ENCODE measurements at regions not wholly inside any gene's neighbourhood (a gene's known extent, or its start where the extent isn't known, plus 50 kb on each side); places are given as distances from the start of the nearest gene placed in this dataset.
"Not testable (repeated sequence)": the region's sequence is repeated elsewhere in the genome, so short reads cannot be mapped to it uniquely, and the experiment has no call there.

DNA sequence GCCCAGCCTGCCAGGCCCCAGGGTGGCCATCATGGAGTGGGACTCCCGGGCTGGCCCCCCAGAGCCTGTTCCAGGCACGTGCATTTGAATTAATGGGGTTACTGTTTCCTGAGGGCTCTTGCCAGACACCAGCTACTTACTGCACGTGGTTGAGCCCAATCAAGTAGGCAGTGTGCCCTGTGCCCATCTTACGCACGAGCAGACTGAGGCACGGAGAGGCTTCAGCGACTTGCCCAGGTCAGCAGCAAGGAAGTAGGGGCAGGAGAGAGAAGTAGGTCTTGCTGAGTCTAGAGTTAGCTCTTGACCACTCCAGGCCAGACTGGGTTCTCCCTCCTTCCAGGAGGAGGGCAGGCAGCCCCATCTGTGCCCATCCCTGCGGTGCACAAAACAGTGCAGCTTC is 67.7 kb downstream of the DIO3 start:
- DNase-seq (ENCODE audit: low read depth): no peak
- TF ChIP-seq, protein P1, sequence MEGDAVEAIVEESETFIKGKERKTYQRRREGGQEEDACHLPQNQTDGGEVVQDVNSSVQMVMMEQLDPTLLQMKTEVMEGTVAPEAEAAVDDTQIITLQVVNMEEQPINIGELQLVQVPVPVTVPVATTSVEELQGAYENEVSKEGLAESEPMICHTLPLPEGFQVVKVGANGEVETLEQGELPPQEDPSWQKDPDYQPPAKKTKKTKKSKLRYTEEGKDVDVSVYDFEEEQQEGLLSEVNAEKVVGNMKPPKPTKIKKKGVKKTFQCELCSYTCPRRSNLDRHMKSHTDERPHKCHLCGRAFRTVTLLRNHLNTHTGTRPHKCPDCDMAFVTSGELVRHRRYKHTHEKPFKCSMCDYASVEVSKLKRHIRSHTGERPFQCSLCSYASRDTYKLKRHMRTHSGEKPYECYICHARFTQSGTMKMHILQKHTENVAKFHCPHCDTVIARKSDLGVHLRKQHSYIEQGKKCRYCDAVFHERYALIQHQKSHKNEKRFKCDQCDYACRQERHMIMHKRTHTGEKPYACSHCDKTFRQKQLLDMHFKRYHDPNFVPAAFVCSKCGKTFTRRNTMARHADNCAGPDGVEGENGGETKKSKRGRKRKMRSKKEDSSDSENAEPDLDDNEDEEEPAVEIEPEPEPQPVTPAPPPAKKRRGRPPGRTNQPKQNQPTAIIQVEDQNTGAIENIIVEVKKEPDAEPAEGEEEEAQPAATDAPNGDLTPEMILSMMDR (IDR thresholded peaks at IDR 0.05; ENCODE audit: low read depth, low read length, missing control alignments): no peak
- in situ Hi-C loops (cut with HindIII; ENCODE audit: low sequenced_read_pairs): no loop called here
- no peak overlapping the region for H3K4me3 ChIP-seq (ENCODE audit: low read depth, low read length)

DNA sequence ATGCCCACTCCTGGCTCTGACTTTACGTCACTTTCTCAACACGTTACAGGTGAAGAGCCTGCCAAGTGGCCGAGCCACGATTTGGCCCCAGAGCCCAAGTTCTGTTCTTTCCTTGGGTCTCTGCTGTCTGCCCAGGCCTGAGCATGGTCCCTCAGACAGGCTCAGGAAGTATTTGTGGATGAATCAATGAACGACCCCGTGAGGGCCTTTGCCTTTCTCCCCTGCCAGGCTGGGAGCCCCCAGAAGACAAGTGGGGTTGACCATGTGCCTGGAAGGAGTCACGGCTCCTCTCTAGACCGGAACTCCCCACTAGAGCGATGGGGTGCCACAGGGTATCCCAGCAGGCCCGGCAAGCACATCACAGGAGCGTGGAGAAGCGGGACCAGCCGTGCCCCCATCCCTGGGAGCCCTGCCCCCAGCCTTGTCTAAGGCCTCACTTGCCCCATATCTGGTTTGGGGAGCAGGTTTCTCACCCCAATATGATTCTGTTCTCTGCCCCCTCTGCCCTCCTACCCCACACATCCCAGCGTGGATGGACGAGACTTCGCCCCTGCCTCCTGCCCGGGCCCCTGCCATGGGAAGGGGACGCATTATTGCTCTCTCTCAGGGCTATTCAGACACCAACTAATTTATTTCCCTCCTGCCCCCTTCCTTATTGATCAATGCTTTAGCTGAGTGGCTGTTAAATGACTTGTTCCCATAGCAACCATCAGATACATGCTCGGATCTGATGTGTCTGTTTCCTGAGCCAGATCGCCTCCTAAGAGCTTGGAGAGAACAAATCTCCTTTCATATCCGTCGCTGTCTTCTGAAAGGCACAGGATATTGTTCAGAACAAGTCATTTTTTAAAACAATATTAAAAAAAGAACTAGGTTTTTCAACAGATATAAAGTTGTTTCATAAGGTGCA is 69.0 kb downstream of the DIO3 start:
- DNase-seq (ENCODE audit: low read depth): no peak
- TF ChIP-seq, protein P1 (IDR thresholded peaks at IDR 0.05; ENCODE audit: low read depth, low read length, missing control alignments): no peak
- in situ Hi-C loops (cut with HindIII; ENCODE audit: low sequenced_read_pairs): no loop called here

DNA sequence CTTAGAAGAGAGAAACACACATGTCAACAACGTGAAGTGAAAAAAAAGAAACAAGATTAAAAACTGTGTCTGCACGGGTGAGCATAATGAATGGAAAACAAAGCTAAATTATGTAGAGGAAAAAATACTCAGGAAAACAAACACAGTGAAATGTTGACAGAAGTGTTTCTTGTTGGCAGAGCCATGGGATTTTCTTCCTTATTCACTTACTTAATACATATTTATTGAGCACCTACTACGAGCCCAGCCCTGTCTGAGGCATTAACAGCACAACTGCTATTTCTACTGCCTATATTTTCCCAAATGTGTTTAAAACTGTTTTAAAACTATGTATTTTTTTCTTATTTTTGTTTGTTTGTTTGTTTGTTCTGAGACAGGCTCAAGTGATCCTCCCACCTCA is 69.9 kb downstream of the DIO3 start:
- DNase-seq (ENCODE audit: low read depth): no peak
- H3K4me3 ChIP-seq (ENCODE audit: low read depth, low read length): no peak overlapping the region
- in situ Hi-C loops (cut with HindIII; ENCODE audit: low sequenced_read_pairs): no loop called here
- TF ChIP-seq, protein P1 (IDR thresholded peaks at IDR 0.05; ENCODE audit: low read depth, low read length, missing control alignments): no peak

More for the DNA sequence above, 69.0 kb downstream of the DIO3 start:
- H3K4me3 ChIP-seq (ENCODE audit: low read depth, low read length): no peak overlapping the region

DNA sequence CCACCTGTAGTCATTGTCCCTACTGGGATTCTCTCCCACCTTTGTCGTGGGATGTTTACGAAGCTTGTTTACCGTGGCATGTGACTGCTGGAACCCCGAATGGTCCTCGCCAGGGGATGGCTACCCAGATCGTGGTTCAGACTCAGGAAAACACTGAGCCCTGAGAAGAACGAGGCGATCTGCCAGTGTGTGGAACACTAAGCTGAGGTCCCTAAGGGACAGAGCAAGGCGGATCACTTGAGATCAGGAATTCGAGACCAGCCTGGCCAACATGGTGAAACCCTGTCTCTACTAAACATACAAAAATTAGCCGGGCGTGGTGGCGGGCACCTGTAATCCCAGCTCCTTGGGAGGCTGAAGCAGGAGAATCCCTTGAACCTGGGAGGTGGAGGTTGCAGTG is 70.7 kb downstream of the DIO3 start:
- in situ Hi-C loops (cut with HindIII; ENCODE audit: low sequenced_read_pairs); DNase-seq (ENCODE audit: low read depth); H3K4me3 ChIP-seq (ENCODE audit: low read depth, low read length): not testable (repeated sequence)

DNA sequence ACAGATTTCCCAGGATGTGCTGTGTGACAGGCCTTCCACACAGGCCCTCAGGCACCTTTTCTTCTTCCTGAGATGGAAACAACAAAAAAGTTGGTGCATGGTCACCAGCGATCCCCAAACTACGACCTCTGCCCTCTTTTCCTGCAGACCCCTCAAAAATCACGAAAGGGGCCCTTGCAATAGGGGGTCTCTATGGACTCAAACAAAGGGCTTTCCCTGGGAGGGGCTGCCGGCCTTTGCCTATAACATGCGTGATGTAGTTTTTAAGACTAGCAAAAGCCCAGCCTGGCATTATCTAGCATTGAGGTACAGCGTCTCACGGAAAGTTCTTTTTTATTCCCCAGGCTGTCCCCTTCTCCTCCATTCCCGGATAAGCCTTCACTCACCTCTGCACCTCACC is 71.2 kb downstream of the DIO3 start:
- in situ Hi-C loops (cut with HindIII; ENCODE audit: low sequenced_read_pairs): no loop called here
- DNase-seq (ENCODE audit: low read depth): no peak
- TF ChIP-seq, protein P1 (IDR thresholded peaks at IDR 0.05; ENCODE audit: low read depth, low read length, missing control alignments): no peak
- no peak overlapping the region for H3K4me3 ChIP-seq (ENCODE audit: low read depth, low read length)

DNA sequence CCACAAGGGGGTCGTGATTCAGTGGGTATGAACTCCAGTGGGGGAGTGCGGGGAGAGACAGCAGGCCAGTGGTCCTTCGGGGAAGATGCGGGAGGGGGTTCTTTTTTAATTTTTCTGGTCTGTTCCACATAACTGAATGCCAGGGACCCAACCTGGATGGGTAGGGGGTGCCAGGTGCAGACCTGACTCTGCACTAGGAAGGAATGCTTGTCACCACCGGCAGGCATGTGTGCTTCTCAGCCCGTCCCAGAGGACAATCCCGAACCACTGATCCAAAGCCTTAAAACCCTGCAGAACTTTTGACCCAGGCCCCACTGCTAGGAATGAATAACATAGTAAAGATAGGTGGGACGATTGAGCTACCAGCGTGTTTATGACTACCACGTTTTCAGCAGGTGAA is 72.0 kb downstream of the DIO3 start:
- H3K4me3 ChIP-seq (ENCODE audit: low read depth, low read length): no peak overlapping the region
- TF ChIP-seq, protein P1 (IDR thresholded peaks at IDR 0.05; ENCODE audit: low read depth, low read length, missing control alignments): no peak
- DNase-seq (ENCODE audit: low read depth): no peak
- in situ Hi-C loops (cut with HindIII; ENCODE audit: low sequenced_read_pairs): no loop called here

DNA sequence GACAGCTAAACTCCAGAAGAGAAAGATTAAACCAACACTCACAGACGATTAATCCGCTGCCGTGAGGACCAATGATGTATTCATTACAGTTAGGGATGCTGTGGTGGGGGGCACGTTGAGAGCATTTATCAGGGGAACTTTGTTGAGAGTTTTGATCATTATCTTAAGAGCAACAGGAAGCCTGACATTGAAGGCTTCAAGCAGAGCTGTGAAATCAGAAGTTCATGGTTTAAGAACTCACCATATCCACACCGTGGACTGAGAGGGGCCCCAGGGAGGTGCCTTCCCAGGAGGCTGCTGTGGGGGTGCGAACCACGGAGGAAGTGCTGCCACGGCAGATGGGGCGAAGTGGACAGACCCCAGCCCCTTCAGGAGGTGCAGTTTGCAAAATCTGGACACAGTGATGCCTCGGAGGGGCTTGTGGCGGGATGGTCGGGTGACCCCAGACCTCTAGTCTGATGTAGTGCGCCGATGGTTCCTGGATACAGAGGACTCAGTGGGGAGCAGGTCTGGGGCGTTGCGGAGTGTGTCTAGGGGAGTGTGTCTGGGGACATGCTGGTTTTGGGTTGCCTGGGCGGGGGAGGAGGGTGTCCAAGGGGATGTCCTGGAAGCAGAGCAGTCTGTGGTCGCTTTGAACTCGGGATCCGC is 73.0 kb downstream of the DIO3 start:
- TF ChIP-seq, protein P1 (IDR thresholded peaks at IDR 0.05; ENCODE audit: low read depth, low read length, missing control alignments): no peak
- in situ Hi-C loops (cut with HindIII; ENCODE audit: low sequenced_read_pairs): no loop called here

More for the DNA sequence above, 73.0 kb downstream of the DIO3 start:
- H3K4me3 ChIP-seq (ENCODE audit: low read depth, low read length): no peak overlapping the region
- DNase-seq (ENCODE audit: low read depth): no peak
